HepG2 (cell line): ENCODE measurements at regions not wholly inside any gene's neighbourhood (a gene's known extent, or its start where the extent isn't known, plus 50 kb on each side); places are given as distances from the start of the nearest gene placed in this dataset.
"Not testable (repeated sequence)": the region's sequence is repeated elsewhere in the genome, so short reads cannot be mapped to it uniquely, and the experiment has no call there.

Experiments used
- ATAC-seq: fragments of 200-7000 bp; cut with Tn5 transposase; 3 replicates; pipeline ENCODE4 v1.9.1; 2020; ENCODE audit warnings: mild to moderate bottlenecking, moderate library complexity
- BruUV-seq: library from RNA; stranded (reverse); fragments of 400-500 nt; replicated peaks from 2 replicates; lab custom pipeline; 2021; lab: Mats Ljungman, UMichigan
- CTCF ChIA-PET: fragments of 300-600 bp; formaldehyde crosslinking; extraction: SDS; loops from one replicate; lab custom pipeline; 2021; ENCODE audit warnings: low total read pairs, inconsistent platforms, low intra/inter-chr PET ratio; lab: Yijun Ruan, JAX
- POLR2A ChIA-PET: fragments of 350-600 bp; sonication (Branson Sonifier 250); formaldehyde crosslinking; loops from one replicate; lab custom pipeline; 2020; ENCODE audit warnings: antibody characterized with exemption, inconsistent platforms; lab: Yijun Ruan, JAX
- DNase-seq: peaks from one replicate; pipeline ENCODE4 v3.0.0-alpha.2; 2015; ENCODE audit warnings: low spot score
- FAIRE-seq: peaks from 3 replicates; lab custom pipeline; 2011; peaks lifted over from hg19 to GRCh38; lab: Jason Lieb, UNC
- H2AFZ ChIP-seq: one replicate; pipeline ENCODE4 v1.6.1; 2011; ENCODE audit warnings: low read length, inconsistent platforms
- H3K27ac ChIP-seq: fragments of 300-600 bp; 3 replicates; pipeline ENCODE4 v1.8.0; 2011; ENCODE audit warnings: mixed run types, mild to moderate bottlenecking, mixed read lengths, low read length, inconsistent platforms; ENCODE audit not compliant: insufficient read depth; ENCODE audit errors: extremely low read length
- H3K27me3 ChIP-seq, 2 experiments: fragments of 200-600 bp in 1 of 2; 2 replicates in 1 of 2; 3 replicates in 1 of 2; pipeline versions ENCODE4 v1.6.0 to v1.8.0; 2011; ENCODE audit warnings: low read length in 2 of 2, mild to moderate bottlenecking in 2 of 2, moderate library complexity in 2 of 2, inconsistent platforms in 1 of 2; ENCODE audit not compliant: insufficient read depth in 2 of 2, control insufficient read depth in 1 of 2
- H3K36me3 ChIP-seq, 2 experiments: fragments of 200-600 bp in 1 of 2; replicated peaks in 1 of 2; 2 replicates in 1 of 2; 3 replicates in 1 of 2; pipeline versions ENCODE4 v1.5.1 to v1.8.0; 2011; ENCODE audit warnings: low read length in 2 of 2, inconsistent platforms in 1 of 2; ENCODE audit not compliant: insufficient read depth in 2 of 2, control insufficient read depth in 1 of 2
- H3K4me1 ChIP-seq: 2 replicates; pipeline ENCODE4 v1.5.1; 2012; ENCODE audit warnings: low read length, inconsistent platforms; ENCODE audit not compliant: insufficient read depth
- H3K4me2 ChIP-seq: 2 replicates; pipeline ENCODE4 v1.6.0; 2011; ENCODE audit warnings: low read depth, low read length, inconsistent platforms
- H3K4me3 ChIP-seq, 3 experiments: fragments of 200-600 bp in 1 of 3; sonication (generic), shearing (Covaris generic) in 1 of 3; replicated peaks in 1 of 3; 2 replicates each; pipeline ENCODE4 v1.5.1; 2011 to 2016; ENCODE audit warnings: low read length in 3 of 3, inconsistent platforms in 2 of 3, low read depth in 2 of 3, mild to moderate bottlenecking in 2 of 3, control low read depth in 1 of 3, mixed read lengths in 1 of 3; ENCODE audit not compliant: insufficient read depth in 1 of 3
- H3K79me2 ChIP-seq: one replicate; pipeline ENCODE4 v1.6.1; 2011; ENCODE audit warnings: low read length, inconsistent platforms; ENCODE audit not compliant: insufficient read depth
- H3K9ac ChIP-seq: 2 replicates; pipeline ENCODE4 v1.6.0; 2011; ENCODE audit warnings: mild to moderate bottlenecking, low read depth, low read length, inconsistent platforms; ENCODE audit not compliant: insufficient read depth
- H3K9me3 ChIP-seq: 2 replicates; pipeline ENCODE4 v1.5.1; 2012; ENCODE audit warnings: mild to moderate bottlenecking, low read length
- H4K20me1 ChIP-seq: 2 replicates; pipeline ENCODE4 v1.6.0; 2011; ENCODE audit warnings: inconsistent platforms, mild to moderate bottlenecking, low read length, moderate library complexity; ENCODE audit not compliant: insufficient read depth
- IRF2 ChIP-seq: IDR thresholded peaks from 2 replicates; pipeline ENCODE4 v1.6.1; 2018; ENCODE audit warnings: missing genetic modification reagents, missing compliant biosample characterization
- NCOA1 ChIP-seq: sonication (generic); formaldehyde crosslinking; IDR thresholded peaks from 2 replicates; pipeline ENCODE4 v1.9.0; 2021; ENCODE audit warnings: missing genetic modification reagents
- SNAPC4 ChIP-seq: sonication (generic); formaldehyde crosslinking; IDR thresholded peaks from 2 replicates; pipeline ENCODE4 v1.4.0; 2020; ENCODE audit warnings: mild to moderate bottlenecking, missing genetic modification reagents
- ZNF747 ChIP-seq: sonication (generic); formaldehyde crosslinking; IDR thresholded peaks from 2 replicates; pipeline ENCODE4 v1.8.1; 2023; ENCODE audit warnings: missing genetic modification reagents, mild to moderate bottlenecking, borderline replicate concordance
- WGBS: methylation state at CpG from one replicate; pipeline ENCODE4 v1.1.6; 2017; ENCODE audit warnings: low lambda C conversion rate; 5-methylcytosine and 5-hydroxymethylcytosine counted together
- in situ Hi-C: cut with HindIII; loops from 2 replicates; pipeline ENCODE4 v1.10.0; 2017; ENCODE audit warnings: low pct_unique_long_range_greater_than_20kb; ENCODE audit not compliant: extremely low pct_ligation_motif_present
- intact Hi-C: fragments of 100-400 bp; cut with micrococcal nuclease; formaldehyde crosslinking; loops from one replicate; pipeline ENCODE4 v1.10.0; 2022; ENCODE audit not compliant: unreplicated experiment
- TF ChIP-seq, protein P1 (sequence below): sonication (generic); formaldehyde crosslinking; IDR thresholded peaks from 2 replicates; pipeline ENCODE4 v1.4.0; 2020; ENCODE audit warnings: mild to moderate bottlenecking, missing genetic modification reagents

- H2AFZ ChIP-seq, H3K36me3 ChIP-seq, H3K27ac ChIP-seq, in situ Hi-C loops, intact Hi-C loops, CTCF ChIA-PET, H3K4me1 ChIP-seq, H3K4me3 ChIP-seq, H3K9ac ChIP-seq, ATAC-seq, H3K4me2 ChIP-seq, DNase-seq, H3K79me2 ChIP-seq, POLR2A ChIA-PET, BruUV-seq, H3K27me3 ChIP-seq, FAIRE-seq, H4K20me1 ChIP-seq: not testable (repeated sequence)
- 8% methylated on average over 5 of the region's 5 CpGs for WGBS
- peaks cover 74% of the 10 kb centered on the region for H3K9me3 ChIP-seq
Observed at GRCh38 chr4:33740871-33741270, 2503.4 kb downstream of the ARAP2 start.

- Histone ChIP-seq H4K20me1 (no peaks in the 10 kb centered on the region), H3K27ac (no peak overlapping the region), H3K36me3 (no peaks in the 10 kb centered on the region), H3K9ac (no peak overlapping the region), H3K4me2 (no peak overlapping the region), H3K27me3 (no peaks in the 10 kb centered on the region), H3K9me3 (peaks cover 61% of the 10 kb centered on the region), H3K4me3 (no peak overlapping the region), H2AFZ (no peak overlapping the region), H3K4me1 (no peaks in the 10 kb centered on the region), H3K79me2 (no peaks in the 10 kb centered on the region)
- BruUV-seq: no TSS peak
- ATAC-seq: no peak
- ChIA-PET POLR2A (no interaction called here), CTCF (no interaction called here)
- 0% methylated on average over 2 of the region's 2 CpGs for WGBS
- no peak for DNase-seq
- intact Hi-C loops (no loop called here), in situ Hi-C loops (no loop called here)
- FAIRE-seq: no peak
- TF ChIP-seq IRF2 (CRISPR knock-in tag): no peak
- no peak for TF ChIP-seq SNAPC4 (CRISPR knock-in tag)
- TF ChIP-seq, protein P1, sequence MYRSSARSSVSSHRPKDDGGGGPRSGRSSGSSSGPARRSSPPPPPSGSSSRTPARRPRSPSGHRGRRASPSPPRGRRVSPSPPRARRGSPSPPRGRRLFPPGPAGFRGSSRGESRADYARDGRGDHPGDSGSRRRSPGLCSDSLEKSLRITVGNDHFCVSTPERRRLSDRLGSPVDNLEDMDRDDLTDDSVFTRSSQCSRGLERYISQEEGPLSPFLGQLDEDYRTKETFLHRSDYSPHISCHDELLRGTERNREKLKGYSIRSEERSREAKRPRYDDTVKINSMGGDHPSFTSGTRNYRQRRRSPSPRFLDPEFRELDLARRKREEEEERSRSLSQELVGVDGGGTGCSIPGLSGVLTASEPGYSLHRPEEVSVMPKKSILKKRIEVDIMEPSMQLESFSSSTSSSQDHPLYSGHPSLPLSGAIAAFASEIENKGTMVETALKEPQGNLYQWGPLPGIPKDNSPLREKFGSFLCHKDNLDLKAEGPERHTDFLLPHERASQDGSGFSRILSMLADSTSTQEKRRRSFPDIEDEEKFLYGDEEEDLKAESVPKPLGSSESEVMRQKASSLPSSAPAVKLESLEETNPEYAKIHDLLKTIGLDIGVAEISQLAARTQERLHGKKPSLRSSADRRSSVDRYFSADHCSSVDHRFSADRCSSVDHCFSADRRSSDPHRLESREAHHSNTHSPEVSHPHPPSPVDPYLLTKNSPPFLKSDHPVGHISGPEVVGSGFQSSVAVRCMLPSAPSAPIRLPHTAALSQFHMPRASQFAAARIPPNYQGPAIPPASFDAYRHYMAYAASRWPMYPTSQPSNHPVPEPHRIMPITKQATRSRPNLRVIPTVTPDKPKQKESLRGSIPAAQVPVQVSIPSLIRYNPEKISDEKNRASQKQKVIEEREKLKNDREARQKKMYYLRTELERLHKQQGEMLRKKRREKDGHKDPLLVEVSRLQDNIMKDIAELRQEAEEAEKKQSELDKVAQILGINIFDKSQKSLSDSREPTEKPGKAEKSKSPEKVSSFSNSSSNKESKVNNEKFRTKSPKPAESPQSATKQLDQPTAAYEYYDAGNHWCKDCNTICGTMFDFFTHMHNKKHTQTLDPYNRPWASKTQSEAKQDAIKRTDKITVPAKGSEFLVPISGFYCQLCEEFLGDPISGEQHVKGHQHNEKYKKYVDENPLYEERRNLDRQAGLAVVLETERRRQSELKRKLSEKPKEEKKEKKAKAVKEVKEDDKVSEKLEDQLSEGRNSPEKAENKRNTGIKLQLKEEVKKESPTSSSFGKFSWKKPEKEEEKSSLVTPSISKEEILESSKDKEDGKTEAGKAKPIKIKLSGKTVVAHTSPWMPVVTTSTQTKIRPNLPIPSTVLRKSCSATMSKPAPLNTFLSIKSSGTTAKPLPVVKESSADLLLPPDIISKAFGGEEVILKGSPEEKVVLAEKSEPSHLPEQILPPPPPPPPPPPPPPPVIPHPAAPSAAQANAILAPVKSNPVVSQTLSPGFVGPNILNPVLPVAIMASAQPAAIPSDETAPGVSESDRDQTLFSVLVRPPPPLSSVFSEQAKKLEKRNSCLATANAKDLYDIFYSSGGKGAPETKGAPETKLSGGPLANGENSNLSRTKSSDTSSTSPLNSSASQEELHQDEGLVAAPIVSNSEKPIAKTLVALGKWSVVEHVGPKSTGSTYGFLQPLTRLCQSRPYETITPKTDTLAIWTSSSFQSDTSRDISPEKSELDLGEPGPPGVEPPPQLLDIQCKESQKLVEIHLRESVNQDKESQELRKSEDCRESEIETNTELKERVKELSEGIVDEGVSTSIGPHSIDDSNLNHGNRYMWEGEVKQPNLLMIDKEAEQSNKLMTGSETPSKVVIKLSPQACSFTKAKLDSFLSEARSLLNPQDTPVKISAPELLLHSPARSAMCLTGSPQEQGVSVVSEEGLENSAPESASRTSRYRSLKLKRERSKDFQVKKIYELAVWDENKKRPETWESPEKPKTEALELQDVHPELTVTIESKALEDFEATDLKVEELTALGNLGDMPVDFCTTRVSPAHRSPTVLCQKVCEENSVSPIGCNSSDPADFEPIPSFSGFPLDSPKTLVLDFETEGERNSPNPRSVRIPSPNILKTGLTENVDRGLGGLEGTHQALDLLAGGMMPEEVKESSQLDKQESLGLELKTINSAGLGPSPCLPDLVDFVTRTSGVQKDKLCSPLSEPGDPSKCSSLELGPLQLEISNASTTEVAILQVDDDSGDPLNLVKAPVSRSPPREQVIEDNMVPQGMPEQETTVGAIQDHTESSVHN (CRISPR knock-in tag): no peak
- no peak for TF ChIP-seq ZNF747 (CRISPR knock-in tag)
- TF ChIP-seq NCOA1: no peak
Observed at GRCh38 chr4:33746979-33747378, 2497.3 kb downstream of the ARAP2 start.
